Hepatocyte (in vitro differentiated cells): ENCODE measurements at regions not wholly inside any gene's neighbourhood (a gene's known extent, or its start where the extent isn't known, plus 50 kb on each side); places are given as distances from the start of the nearest gene placed in this dataset.

ENCODE experiments used
- EZH2 ChIP-seq: fragments of 200-600 bp; sonication (generic); IDR thresholded peaks from 2 replicates; pipeline ENCODE4 v1.6.1; 2016; ENCODE audit warnings: antibody characterized with exemption, mild to moderate bottlenecking, borderline replicate concordance
- EZH2phosphoT487 ChIP-seq: fragments of 200-600 bp; sonication (generic); IDR thresholded peaks from one replicate; pipeline ENCODE4 v1.6.1; 2018; ENCODE audit warnings: antibody characterized with exemption, mild to moderate bottlenecking, low read depth, moderate library complexity; ENCODE audit not compliant: unreplicated experiment, severe bottlenecking
- TF ChIP-seq, protein P1 (sequence below): fragments of 200-600 bp; sonication (generic); IDR thresholded peaks from 2 replicates; pipeline ENCODE4 v1.5.1; 2016; ENCODE audit warnings: antibody characterized with exemption, mild to moderate bottlenecking; ENCODE audit not compliant: poor library complexity

DNA sequence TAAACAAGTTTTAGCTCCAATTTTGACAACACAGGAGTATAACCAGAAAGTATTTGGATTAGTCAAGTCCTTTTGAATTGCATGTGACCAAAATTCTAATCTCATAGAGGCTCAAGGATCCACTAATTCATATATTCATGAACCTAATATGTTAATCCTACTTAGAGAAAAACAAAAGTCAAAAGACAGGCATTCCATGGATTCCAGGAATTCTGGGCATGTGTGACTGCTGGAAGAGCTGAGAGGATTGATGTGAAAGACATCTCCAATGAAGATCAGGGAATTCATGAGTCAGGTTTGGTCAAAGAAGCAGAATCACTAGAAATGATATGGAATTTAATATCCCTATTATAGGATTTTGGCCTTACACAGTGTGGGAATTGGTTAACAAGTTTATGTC is 1494.6 kb upstream of the DDX18 start:
- TF ChIP-seq, protein P1, sequence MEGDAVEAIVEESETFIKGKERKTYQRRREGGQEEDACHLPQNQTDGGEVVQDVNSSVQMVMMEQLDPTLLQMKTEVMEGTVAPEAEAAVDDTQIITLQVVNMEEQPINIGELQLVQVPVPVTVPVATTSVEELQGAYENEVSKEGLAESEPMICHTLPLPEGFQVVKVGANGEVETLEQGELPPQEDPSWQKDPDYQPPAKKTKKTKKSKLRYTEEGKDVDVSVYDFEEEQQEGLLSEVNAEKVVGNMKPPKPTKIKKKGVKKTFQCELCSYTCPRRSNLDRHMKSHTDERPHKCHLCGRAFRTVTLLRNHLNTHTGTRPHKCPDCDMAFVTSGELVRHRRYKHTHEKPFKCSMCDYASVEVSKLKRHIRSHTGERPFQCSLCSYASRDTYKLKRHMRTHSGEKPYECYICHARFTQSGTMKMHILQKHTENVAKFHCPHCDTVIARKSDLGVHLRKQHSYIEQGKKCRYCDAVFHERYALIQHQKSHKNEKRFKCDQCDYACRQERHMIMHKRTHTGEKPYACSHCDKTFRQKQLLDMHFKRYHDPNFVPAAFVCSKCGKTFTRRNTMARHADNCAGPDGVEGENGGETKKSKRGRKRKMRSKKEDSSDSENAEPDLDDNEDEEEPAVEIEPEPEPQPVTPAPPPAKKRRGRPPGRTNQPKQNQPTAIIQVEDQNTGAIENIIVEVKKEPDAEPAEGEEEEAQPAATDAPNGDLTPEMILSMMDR, result no peak
- TF ChIP-seq EZH2 (no peak), EZH2phosphoT487 (no peak)
